H9 (cell line): ENCODE measurements at regions not wholly inside any gene's neighbourhood (a gene's known extent, or its start where the extent isn't known, plus 50 kb on each side); places are given as distances from the start of the nearest gene placed in this dataset.

ENCODE experiments used
- DNase-seq: peaks from one replicate; pipeline ENCODE4 v3.0.0-alpha.2; 2017
- H2AFZ ChIP-seq: one replicate; pipeline ENCODE4 v1.6.1; 2013; ENCODE audit warnings: mild to moderate bottlenecking, low read length, control low read depth, moderate library complexity
- H2AK5ac ChIP-seq: 2 replicates; pipeline ENCODE4 v1.6.1; 2013; ENCODE audit warnings: low read length, control low read depth, mixed read lengths; ENCODE audit not compliant: insufficient read length
- H2BK120ac ChIP-seq: one replicate; pipeline ENCODE4 v1.6.1; 2013; ENCODE audit warnings: low read depth, mild to moderate bottlenecking, low read length, control low read depth, inconsistent platforms; ENCODE audit not compliant: poor library complexity, severe bottlenecking
- H2BK12ac ChIP-seq: 2 replicates; pipeline ENCODE4 v1.6.1; 2013; ENCODE audit warnings: low read length, control low read depth, mixed read lengths, low read depth; ENCODE audit not compliant: insufficient read length
- H2BK15ac ChIP-seq: 2 replicates; pipeline ENCODE4 v1.6.1; 2013; ENCODE audit warnings: low read depth, low read length, control low read depth
- H2BK20ac ChIP-seq: one replicate; pipeline ENCODE4 v1.6.1; 2013; ENCODE audit warnings: low read depth, mild to moderate bottlenecking, low read length, control low read depth, inconsistent platforms; ENCODE audit not compliant: poor library complexity, severe bottlenecking
- H2BK5ac ChIP-seq: 2 replicates; pipeline ENCODE4 v1.6.1; 2013; ENCODE audit warnings: low read length, control low read depth, mixed read lengths; ENCODE audit not compliant: insufficient read length
- H3K14ac ChIP-seq: 2 replicates; pipeline ENCODE4 v1.6.1; 2013; ENCODE audit warnings: low read length, control low read depth; ENCODE audit not compliant: insufficient read depth
- H3K18ac ChIP-seq: 2 replicates; pipeline ENCODE4 v1.6.1; 2013; ENCODE audit warnings: low read depth, mild to moderate bottlenecking, mixed read lengths, low read length, control low read depth; ENCODE audit not compliant: insufficient read length
- H3K23ac ChIP-seq: 2 replicates; pipeline ENCODE4 v1.6.1; 2013; ENCODE audit warnings: low read length, control low read depth, mixed read lengths, low read depth; ENCODE audit not compliant: insufficient read length
- H3K23me2 ChIP-seq: 2 replicates; pipeline ENCODE4 v1.6.1; 2013; ENCODE audit warnings: low read depth, mild to moderate bottlenecking, mixed read lengths, low read length, control low read depth; ENCODE audit not compliant: insufficient read length, poor library complexity, severe bottlenecking
- H3K27ac ChIP-seq: 2 replicates; pipeline ENCODE4 v1.5.1; 2013; ENCODE audit warnings: low read length, control low read depth, mixed read lengths, low read depth; ENCODE audit not compliant: insufficient read length
- H3K27me3 ChIP-seq: 2 replicates; pipeline ENCODE4 v1.6.1; 2013; ENCODE audit warnings: low read length, control low read depth, inconsistent platforms; ENCODE audit not compliant: insufficient read depth
- H3K4ac ChIP-seq: 2 replicates; pipeline ENCODE4 v1.6.1; 2013; ENCODE audit warnings: low read depth, mild to moderate bottlenecking, control low read depth, inconsistent platforms, low read length, moderate library complexity
- H3K4me1 ChIP-seq: 2 replicates; pipeline ENCODE4 v1.6.1; 2013; ENCODE audit warnings: low read length, control low read depth, inconsistent platforms; ENCODE audit not compliant: insufficient read depth
- H3K4me2 ChIP-seq: 2 replicates; pipeline ENCODE4 v1.6.1; 2013; ENCODE audit warnings: low read length, control low read depth, mixed read lengths; ENCODE audit not compliant: insufficient read length, insufficient read depth
- H3K56ac ChIP-seq: 2 replicates; pipeline ENCODE4 v1.6.1; 2013; ENCODE audit warnings: low read depth, mild to moderate bottlenecking, mixed read lengths, low read length, control low read depth; ENCODE audit not compliant: insufficient read length
- H3K79me1 ChIP-seq: 2 replicates; pipeline ENCODE4 v1.6.1; 2013; ENCODE audit warnings: low read depth, mild to moderate bottlenecking, moderate library complexity, low read length, control low read depth, inconsistent platforms; ENCODE audit not compliant: insufficient read depth, poor library complexity, severe bottlenecking
- H3K79me2 ChIP-seq: 2 replicates; pipeline ENCODE4 v1.6.1; 2013; ENCODE audit warnings: low read length, control low read depth, inconsistent platforms; ENCODE audit not compliant: insufficient read depth
- H3K9ac ChIP-seq: 2 replicates; pipeline ENCODE4 v1.6.1; 2013; ENCODE audit warnings: low read length, control low read depth, mixed read lengths; ENCODE audit not compliant: insufficient read length; ENCODE audit errors: extremely low read depth
- H3K9me3 ChIP-seq: one replicate; pipeline ENCODE4 v1.6.1; 2013; ENCODE audit warnings: low read depth, low read length, inconsistent platforms; ENCODE audit not compliant: control insufficient read depth
- H3T11ph ChIP-seq: one replicate; pipeline ENCODE4 v1.6.1; 2013; ENCODE audit warnings: mild to moderate bottlenecking, low read length, control low read depth, inconsistent platforms
- H4K20me1 ChIP-seq: one replicate; pipeline ENCODE4 v1.6.1; 2013; ENCODE audit not compliant: control insufficient read depth, insufficient read length, insufficient read depth
- H4K5ac ChIP-seq: 2 replicates; pipeline ENCODE4 v1.6.1; 2013; ENCODE audit warnings: low read depth, mild to moderate bottlenecking, mixed read lengths, low read length, control low read depth; ENCODE audit not compliant: insufficient read length
- H4K8ac ChIP-seq: replicated peaks from 2 replicates; pipeline ENCODE4 v1.6.1; 2013; ENCODE audit warnings: low read length, control low read depth, mixed read lengths, low read depth; ENCODE audit not compliant: insufficient read length
- H4K91ac ChIP-seq: 2 replicates; pipeline ENCODE4 v1.6.1; 2013; ENCODE audit warnings: low read depth, mild to moderate bottlenecking, moderate library complexity, mixed read lengths, low read length, control low read depth; ENCODE audit not compliant: insufficient read length
- H3K27ac Mint-ChIP-seq, 3 experiments: 2 replicates in 2 of 3; 3 replicates in 1 of 3; pipeline ENCODE4 v1.8.0; 2020 to 2021; ENCODE audit warnings: mixed read lengths in 3 of 3, mild to moderate bottlenecking in 1 of 3, moderate library complexity in 1 of 3
- H3K27me3 Mint-ChIP-seq: 2 replicates; pipeline ENCODE4 v1.8.0; 2021; ENCODE audit warnings: low read depth, mild to moderate bottlenecking, moderate library complexity, mixed read lengths
- H3K36me3 Mint-ChIP-seq, 3 experiments: 2 replicates in 2 of 3; 3 replicates in 1 of 3; pipeline ENCODE4 v1.8.0; 2020 to 2021; ENCODE audit warnings: low read depth in 3 of 3, mixed read lengths in 3 of 3; ENCODE audit not compliant: insufficient read depth in 1 of 3
- H3K4me1 Mint-ChIP-seq, 2 experiments: 2 replicates each; pipeline ENCODE4 v1.8.0; 2020; ENCODE audit warnings: mixed read lengths in 2 of 2
- H3K4me3 Mint-ChIP-seq, 2 experiments: 2 replicates in 1 of 2; 3 replicates in 1 of 2; pipeline ENCODE4 v1.8.0; 2020 to 2021; ENCODE audit warnings: mild to moderate bottlenecking in 2 of 2, mixed read lengths in 2 of 2, moderate library complexity in 1 of 2
- H3K9me3 Mint-ChIP-seq, 2 experiments: 2 replicates in 1 of 2; 3 replicates in 1 of 2; pipeline ENCODE4 v1.8.0; 2020; ENCODE audit warnings: mild to moderate bottlenecking in 2 of 2, mixed read lengths in 2 of 2, moderate library complexity in 1 of 2
- WGBS: extraction: QIAGEN DNeasy Blood & Tissue Kit; methylation state at CpG from one replicate; pipeline ENCODE4 v1.1.7; 2013; ENCODE audit warnings: missing lambda C conversion rate, low lambda C conversion rate, mixed read lengths; ENCODE audit not compliant: insufficient read length; ENCODE audit errors: extremely low coverage; 5-methylcytosine and 5-hydroxymethylcytosine counted together
- TF ChIP-seq, protein P1 (sequence below): fragments of 200-600 bp; sonication (generic); conservative IDR thresholded peaks from 3 replicates; pipeline ENCODE4 v1.8.0; 2021; ENCODE audit warnings: antibody characterized with exemption, mild to moderate bottlenecking

DNA sequence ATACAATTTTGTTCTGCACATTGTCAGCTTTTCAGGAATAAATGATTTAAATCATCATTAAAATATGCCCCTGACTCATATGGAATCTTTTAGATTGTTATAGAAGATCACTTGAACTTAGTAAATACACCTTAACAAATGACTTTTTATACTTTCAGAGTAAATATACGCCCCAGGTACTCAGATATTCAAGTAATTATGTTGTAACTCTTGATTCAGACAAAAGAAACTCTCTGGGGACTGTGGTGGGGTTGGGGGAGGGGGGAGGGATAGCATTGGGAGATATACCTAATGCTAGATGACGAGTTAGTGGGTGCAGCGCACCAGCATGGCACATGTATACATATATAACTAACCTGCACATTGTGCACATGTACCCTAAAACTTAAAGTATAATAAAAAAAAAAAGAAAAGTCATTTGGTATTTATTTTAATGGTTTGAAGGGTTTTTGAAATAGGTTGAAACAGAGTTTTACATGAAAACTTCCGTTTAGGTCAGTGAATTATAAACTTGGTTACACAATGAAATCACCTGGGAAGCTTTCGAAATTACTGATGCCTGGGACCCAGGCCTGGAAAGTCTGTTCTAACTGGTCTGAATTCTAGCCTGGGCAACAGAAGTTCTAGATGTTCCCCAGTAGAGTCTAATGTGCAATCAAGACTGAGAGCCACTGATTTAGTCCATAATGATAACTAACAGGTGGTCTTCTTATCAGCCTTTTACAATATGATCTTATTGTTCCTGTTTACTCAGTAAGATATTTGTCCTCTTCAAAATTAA is 320.5 kb upstream of the NR5A2 start:
- Histone ChIP-seq H3K9me3 (no peaks in the 10 kb centered on the region), H3K79me2 (no peaks in the 10 kb centered on the region), H4K20me1 (no peaks in the 10 kb centered on the region), H2BK20ac (no peak overlapping the region), H3K79me1 (no peaks in the 10 kb centered on the region), H3K4me2 (no peak overlapping the region), H3K23me2 (no peaks in the 10 kb centered on the region), H3K4me1 (no peaks in the 10 kb centered on the region), H2AFZ (no peak overlapping the region), H3K4ac (no peak overlapping the region), H3T11ph (no peak overlapping the region), H4K91ac (no peak overlapping the region), H4K5ac (no peak overlapping the region), H2BK12ac (no peak overlapping the region), H4K8ac (no peak overlapping the region), H3K27ac (no peak overlapping the region), H2BK15ac (no peak overlapping the region), H3K18ac (no peak overlapping the region), H2BK120ac (no peak overlapping the region), H2BK5ac (no peak overlapping the region), H3K9ac (no peak overlapping the region), H3K14ac (no peak overlapping the region), H3K23ac (no peak overlapping the region), H2AK5ac (no peak overlapping the region), H3K27me3 (no peaks in the 10 kb centered on the region), H3K56ac (no peak overlapping the region)
- Mint-ChIP-seq H3K4me3 (no peak overlapping the region), H3K36me3 (peaks cover 12 to 17% (median 15%) of the 10 kb centered on the region in 3 experiments), H3K27ac (no peak overlapping the region), H3K27me3 (no peaks in the 10 kb centered on the region), H3K9me3 (peaks cover 14 to 21% of the 10 kb centered on the region in 2 experiments), H3K4me1 (no peaks in the 10 kb centered on the region)
- DNase-seq = no peak
- WGBS = 100% methylated on average over 1 of the region's 5 CpGs
- TF ChIP-seq, protein P1, sequence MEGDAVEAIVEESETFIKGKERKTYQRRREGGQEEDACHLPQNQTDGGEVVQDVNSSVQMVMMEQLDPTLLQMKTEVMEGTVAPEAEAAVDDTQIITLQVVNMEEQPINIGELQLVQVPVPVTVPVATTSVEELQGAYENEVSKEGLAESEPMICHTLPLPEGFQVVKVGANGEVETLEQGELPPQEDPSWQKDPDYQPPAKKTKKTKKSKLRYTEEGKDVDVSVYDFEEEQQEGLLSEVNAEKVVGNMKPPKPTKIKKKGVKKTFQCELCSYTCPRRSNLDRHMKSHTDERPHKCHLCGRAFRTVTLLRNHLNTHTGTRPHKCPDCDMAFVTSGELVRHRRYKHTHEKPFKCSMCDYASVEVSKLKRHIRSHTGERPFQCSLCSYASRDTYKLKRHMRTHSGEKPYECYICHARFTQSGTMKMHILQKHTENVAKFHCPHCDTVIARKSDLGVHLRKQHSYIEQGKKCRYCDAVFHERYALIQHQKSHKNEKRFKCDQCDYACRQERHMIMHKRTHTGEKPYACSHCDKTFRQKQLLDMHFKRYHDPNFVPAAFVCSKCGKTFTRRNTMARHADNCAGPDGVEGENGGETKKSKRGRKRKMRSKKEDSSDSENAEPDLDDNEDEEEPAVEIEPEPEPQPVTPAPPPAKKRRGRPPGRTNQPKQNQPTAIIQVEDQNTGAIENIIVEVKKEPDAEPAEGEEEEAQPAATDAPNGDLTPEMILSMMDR = no peak
